ENCODE measurements at regions not wholly inside any gene's neighbourhood (a gene's known extent, or its start where the extent isn't known, plus 50 kb on each side); places are given as distances from the start of the nearest gene placed in this dataset.

- TF ChIP-seq CTCF (IDR thresholded peaks at IDR 0.05) (no peak), POLR2A (IDR thresholded peaks at IDR 0.05) (no peak)
These were observed 162.4 kb upstream of the ROBO1 start for GRCh38 chr3:79930196-79930595.

Measured in heart left ventricle (tissue), 13 donors.